Activated T-helper 1 cell treated with Interleukin-2 at 50 U/mL for 16 hours (primary cell): ENCODE measurements at regions not wholly inside any gene's neighbourhood (a gene's known extent, or its start where the extent isn't known, plus 50 kb on each side); places are given as distances from the start of the nearest gene placed in this dataset.
"Not testable (repeated sequence)": the region's sequence is repeated elsewhere in the genome, so short reads cannot be mapped to it uniquely, and the experiment has no call there.

Source experiments
- DNase-seq: peaks from one replicate; pipeline ENCODE4 v3.0.0-alpha.2; 2020; ENCODE audit warnings: low read depth

DNA sequence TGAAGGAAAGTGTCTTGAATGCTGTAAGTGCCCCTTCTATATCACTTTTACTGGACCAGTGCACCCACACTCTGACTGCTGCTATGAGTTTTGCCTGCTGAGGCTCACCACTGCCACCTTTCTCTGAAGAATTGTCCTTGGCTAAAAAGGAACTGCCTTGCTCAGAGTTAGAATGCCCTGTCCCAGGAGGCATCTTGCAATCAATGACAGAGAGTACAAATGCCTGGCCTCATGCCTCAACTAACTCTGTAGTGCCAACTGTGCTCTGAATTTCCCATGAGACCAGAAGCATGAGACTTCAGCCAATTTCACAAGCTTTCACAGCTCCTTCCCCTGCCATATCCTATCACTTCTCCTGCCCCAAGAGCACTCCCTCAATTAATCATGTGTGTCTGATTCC, 569.7 kb downstream of the ZNF608 start:
- DNase-seq = no peak

DNA sequence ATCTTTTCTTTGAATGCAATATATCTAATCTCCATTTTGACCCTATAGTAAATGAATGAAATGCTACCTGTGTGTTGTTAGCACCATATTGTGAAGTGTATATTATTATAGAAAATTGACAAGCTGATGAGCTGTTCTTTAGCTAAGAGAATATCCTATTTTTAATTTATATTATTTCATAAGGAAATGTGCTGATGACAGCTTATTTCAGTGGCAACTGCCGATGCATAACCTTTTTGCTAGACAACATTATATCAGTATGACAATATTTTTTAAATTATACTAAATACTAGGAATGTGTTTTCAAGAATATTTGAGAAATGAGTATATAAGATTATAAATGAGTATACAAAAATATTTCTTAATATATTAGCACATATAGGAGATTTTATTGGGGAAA, 573.1 kb downstream of the ZNF608 start:
- no peak for DNase-seq

DNA sequence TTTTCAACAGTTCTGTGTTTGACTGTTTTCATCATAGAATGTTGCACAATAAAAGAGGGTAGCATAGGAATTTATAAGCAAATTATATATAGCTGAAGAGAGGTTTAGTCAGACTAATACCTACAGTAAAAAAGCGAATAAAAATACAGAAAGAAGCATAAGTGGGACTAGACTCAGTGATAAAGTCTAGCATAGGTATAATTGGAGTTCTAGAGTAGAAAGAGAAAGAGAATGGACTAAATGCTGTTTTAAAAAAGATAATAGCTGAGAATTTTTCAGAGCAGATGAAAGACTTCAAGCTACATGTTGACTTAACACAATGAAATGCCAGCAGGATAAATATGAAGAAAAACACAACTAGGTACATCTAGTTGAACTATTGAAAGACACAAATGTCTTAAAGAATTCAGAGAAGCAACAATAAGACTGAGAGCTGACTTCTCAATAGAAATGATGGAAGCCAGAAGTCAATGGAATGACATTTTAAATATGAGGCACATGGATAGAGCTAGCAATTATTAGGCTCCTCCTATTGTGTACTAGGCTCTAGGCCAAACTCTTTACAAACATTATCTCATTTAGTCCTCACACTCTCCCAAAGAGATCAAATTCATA, 573.9 kb downstream of the ZNF608 start:
- DNase-seq = no peak

DNA sequence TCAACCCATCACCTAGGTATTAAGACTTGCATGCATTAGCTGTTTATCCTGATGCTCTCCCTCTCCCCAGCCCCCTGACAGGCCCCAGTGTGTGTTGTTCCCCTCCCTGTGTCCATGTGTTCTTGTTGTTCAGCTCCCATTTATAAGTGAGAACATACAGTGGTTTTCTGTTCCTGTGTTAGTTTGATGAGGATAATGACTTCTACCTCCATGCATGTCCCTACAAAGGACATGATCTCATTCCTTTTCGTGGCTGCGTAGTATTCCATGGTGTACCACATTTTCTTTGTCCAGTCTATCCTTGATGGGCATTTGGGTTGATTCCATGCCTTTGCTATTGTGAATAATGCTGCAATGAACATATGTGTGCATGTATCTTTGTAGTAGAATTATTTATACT, 578.3 kb downstream of the ZNF608 start:
- DNase-seq = not testable (repeated sequence)

DNA sequence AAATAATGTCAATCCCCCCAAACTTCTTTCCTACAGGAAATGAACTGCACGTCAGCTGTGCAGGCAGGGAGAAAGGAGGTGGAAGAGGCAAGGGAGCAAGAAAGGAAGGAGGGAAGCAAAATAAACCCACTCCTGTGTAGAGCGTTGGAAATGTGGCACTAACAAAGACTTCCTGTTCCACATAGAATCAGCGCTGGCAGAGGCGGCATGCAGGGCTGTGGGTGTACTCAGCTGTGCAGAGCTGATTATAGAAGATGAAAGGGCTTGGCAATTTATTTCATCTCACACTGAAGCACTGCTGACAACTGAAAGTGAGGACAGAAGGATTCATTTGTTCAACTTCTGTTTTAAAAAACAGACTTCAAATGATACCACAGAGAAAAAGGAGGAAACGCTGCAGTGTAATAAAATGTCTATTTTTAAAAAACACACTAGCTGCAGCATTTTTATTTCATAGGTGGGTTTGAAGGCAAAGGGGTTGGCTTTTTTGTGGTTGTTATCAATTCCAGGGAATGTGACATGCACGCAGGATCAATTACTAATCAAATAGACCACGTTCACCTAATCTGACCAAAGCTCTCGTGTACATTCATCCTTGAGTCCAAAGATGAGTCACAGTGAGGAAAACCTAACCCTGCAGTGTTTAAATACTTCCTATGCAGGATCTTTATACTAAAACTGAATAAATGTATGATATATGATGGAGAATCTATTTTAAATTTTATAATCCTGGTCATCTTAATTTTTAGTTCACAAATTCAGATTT, 583.5 kb downstream of the ZNF608 start:
- DNase-seq = no peak

DNA sequence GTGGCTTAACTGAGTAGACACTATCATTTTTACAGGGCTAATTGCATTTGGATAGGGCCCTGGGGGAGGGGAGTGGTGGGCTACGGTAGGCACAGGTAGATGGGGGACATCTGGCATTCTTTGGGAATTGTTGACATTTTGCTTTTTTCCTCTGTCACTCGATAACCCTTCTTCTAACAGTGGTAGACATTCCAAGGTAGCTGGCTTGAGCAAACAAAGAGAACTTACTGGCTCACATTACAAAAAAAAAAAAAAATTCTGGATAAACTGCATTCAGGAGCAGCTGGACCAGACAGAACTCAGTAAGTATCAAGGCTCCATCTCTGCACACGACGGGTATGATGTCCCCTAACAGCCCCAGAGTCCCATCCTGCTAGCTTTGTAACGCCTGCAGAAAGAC, 585.2 kb downstream of the ZNF608 start:
- no peak for DNase-seq

DNA sequence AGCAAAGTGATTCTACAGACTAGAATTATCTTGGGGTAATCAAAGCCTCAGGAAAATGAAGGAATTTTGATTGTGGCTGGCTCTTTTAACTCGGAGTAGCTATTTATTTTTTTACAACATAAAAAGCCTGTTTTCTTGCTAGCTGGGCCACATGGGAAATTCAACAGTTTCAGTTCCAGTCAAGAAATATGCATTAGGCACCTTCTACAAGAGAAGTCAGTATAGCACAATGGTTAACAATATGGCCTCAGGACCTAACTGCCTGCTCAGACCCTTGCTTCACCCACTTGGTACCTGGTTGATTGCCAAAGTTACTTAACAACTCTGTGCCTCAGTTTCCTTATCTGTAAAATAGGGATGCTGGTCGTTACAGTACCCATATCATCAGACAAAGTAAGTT, 586.2 kb downstream of the ZNF608 start:
- no peak for DNase-seq

DNA sequence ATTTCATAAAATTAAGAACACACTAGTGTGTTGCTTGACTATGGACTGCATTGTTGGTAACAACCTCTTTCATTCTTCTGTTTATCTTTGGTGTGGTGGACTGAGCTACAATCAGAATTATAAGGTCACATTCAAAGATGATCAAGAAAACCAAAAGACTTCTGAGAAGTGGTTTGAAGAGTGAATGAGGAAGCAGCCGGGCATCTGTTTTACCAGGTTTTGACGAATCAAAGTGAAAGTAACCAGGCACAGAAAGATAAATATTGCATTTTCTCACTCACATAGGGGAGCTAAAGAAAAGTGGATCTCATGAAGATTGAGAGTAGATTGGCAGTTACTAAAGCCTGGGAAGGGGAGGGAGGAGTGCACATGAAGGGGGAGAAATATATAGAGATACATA, 589.1 kb downstream of the ZNF608 start:
- DNase-seq = no peak

DNA sequence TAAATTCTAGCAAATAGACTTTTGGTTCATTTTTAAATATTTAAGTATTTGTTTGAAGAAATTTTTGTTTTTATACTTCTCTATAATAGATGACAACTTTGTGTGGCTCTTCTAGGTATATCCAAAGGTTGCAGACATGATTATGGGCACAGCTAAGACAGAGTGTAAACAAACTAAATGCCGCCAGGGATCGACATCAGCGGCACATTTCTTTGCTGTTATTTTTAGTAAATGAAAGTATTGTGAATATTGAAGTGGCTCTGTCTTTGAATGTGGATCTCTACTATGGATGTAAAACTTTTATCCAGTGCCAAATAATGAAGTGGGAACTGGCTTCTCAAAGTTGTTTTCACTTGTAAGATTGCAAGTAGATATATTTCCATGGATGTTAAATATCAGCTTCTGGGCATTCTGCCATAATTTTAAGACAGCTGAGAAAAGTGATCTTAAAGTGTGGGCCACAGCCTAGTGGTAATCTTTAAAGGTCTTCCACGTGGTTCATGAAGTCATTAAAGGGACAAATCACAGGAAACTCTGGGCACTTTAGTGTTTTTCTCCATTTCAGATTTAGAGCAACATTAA, 589.9 kb downstream of the ZNF608 start:
- no peak for DNase-seq

DNA sequence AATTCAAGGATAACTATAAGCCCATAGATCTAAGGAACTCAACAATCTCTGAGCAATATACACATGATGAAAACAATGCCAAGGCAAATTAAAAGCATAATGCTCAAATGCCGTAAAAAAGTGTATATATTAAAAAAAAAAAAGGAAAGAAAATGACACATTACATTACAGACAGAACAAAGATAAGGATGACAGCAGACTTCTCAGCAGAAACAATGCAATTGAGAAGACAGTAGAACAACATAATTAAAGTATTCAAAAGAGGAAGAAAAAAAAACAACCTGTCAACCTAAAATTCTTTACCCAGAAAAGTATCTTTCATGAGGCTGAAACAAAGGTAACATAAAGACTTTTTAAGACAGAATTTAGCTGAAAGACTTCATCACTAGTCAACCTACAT, 591.7 kb downstream of the ZNF608 start:
- DNase-seq = no peak

DNA sequence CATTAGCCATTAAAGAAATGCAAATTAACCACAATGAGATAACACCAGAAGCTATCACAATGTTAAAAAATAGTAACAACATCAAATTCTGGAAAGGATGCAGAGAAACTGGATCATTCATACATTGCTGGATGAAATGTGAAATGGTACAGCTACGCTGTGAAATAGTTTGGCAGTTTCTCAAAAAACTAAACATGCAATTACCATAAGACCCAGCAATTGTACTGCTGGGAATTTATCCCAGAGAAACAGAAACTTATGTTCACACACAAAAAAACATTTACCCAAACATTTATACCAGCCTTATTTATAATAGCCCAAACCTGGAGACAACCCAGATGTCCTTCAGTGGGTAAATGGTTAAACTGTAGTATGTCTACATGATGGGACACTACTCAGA, 592.9 kb downstream of the ZNF608 start:
- no peak for DNase-seq

DNA sequence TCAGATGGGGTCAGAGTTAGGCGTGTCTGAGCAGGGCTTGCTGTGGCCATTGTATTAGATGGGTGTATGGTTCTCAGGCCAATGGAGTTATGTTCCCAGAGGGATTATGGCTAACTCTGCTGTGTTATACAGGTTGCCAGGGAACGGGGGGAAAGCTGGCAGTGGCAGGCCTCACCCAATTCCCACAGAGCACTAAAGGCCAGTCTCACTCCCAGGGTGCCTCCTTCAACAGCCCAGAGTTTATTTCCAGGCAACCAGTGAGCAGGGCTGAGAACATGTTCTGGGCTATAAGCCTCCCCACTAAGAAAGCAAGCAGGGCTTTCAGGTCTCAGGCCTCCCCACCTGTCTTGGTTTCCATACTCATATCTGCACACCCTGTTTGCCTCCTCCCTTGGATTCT, 597.9 kb downstream of the ZNF608 start:
- DNase-seq = no peak

DNA sequence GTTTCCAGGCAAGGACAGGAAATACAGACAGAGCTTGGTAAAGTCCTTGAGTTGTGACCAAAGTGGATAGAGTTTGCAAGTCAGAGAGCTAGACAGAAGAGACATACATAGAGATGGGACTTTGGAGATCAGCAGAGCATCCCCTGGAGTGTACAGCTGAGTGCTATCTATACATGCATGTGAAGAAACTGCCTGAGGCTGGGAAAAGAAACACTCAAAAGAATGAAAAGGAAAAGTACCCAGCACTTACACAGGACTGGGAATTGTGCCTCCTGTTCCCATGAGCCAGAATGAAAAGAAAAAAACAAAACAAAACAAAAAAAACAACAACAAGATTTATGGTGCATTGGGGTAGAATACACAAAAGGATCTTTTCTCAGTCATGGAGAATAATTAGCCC, 606.4 kb downstream of the ZNF608 start:
- DNase-seq = no peak

DNA sequence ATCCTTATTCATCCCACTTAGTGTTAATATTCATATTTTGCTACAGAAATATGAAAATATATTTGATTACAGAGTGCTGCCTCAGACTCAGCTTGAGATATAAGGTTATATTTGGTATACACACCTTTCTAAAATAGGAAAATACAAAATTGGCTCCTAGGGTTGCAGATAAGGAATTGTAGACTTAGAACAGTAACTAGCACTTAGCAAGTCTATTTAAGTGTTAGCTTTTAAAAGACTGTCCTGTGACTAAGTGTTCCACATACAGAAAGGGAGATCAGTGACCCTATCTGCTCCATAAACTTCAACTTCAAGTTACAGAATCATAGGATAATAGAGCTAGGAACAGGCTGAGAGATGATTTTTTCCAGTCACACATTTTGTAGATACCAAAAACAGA, 607.0 kb downstream of the ZNF608 start:
- DNase-seq = no peak

DNA sequence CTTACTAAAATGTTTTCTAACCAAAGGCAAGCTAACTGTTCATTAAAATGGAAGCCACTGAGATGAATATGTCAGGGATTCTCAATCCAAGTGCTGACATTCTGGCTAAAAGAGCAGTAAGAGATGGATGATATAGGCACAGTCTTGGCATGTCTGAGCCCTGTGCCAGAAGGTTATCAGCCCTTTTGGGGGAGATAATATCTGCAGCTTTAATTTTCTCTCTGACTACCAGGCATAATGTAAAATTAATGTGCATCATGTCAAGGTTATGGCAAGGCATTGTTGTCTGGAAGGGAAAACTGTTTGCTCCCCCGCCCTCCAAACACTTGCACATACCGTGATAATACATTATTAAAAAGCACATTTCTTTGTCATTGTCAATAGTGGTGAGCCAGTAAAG, 609.8 kb downstream of the ZNF608 start:
- DNase-seq = no peak

DNA sequence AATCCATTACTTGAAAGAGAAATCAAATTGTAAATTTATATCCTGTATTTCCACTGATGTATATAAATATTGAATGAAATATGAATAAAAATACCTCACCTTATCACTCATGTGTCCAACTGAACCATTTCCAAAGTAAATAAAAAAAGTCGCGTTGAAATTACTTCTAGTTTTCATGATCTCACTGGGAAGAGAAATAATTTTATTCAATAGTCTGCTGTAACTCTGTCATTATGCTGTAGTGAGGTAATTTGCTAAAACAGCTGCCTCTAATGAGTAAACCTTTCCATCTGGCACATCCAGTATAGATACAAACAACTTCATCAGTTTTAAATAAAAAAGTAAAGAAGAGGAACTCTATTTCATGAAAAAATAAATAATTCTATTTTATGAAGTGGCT, 611.5 kb downstream of the ZNF608 start:
- no peak for DNase-seq

DNA sequence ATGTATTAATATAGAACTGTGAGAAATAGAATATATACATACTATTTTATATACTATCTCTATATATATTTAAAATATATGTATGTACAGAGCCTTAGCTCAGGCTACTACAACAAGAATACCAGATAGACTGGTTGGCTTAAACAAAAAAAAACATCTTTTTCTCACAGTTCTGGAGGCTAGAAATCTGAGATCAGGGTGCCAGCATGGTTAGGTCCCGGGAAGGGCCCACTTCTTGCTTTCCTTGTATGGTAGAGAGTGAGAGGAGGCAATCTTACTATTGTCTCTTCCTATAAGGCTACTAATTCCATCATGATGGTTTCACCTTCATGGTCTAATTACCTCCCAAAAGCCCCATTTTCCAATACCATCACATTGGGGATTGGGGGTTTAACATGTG, 613.0 kb downstream of the ZNF608 start:
- no peak for DNase-seq

DNA sequence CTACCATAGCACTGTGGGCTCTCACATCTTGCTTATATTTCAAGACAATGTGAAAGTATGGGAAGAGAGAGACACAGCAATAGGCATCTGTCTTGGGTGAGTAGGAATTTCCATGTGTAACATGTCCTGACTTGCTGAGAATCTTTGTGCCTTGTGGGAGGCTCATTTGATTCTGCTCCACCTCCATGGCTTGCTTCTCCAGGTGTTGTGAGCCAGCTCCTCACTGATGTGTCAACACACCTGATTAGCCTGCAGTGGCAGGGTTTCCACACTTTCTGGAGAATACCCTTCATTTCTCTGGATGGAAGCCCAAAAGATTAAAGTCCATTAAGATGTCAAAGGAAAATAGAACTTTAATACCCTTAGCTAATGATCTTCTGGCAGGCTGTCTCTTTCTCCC, 613.6 kb downstream of the ZNF608 start:
- DNase-seq = no peak

DNA sequence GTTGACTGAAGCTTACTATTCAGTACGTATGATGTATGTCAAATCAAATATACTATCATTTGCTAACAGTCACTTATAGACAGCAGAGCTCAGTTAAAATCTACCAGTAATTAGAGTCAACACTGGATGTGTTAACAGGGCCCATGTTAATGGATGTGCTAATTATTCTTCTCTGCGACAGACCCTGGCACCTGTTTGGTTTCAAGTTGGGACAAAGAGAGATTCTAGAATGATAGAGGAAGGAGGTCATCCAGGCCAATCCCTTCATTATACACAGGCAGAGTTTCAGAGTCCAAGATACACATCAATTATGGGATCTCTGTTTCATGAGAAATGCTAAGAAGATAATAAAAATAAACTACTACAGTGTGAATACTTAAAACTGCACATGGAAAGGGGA, 615.0 kb downstream of the ZNF608 start:
- DNase-seq = no peak

DNA sequence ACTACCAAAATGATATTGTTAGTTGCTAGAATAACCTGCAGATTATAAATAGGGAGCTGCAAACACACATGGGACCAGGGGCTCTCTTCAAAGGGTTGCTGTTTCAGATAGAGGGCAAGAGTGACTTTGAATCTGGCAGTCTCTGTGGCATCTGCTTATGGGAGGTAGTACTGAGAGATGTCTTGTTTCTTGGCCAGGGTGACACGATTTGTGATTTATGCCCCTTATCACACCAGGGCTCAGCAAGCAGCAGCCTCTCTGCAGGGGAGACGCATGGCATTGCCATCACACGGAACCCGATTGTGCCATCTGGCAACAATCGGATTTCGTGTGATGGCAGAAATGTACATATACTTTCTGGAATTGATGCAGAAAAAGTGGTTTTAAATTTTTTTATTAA, 615.6 kb downstream of the ZNF608 start:
- no peak for DNase-seq

DNA sequence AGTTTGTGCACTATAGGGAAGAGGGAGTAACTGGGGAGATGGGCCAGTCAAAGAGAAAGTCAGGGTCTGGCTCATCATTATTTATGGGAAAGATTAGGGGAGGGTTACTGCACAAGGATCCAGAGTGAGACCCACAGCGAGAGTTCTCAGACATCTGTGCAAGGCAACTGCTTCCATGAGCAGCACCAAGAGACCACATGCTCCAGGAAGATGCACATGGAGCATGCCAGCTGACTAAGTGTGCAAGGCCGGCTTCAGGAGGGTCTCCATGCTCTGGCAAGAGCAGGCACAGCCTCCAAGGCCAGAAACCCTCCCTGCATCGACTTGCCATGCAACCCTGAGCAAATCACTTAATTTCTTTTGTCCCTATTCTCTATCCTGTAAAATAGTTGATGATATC, 616.9 kb downstream of the CSNK1G3 start:
- DNase-seq = no peak

DNA sequence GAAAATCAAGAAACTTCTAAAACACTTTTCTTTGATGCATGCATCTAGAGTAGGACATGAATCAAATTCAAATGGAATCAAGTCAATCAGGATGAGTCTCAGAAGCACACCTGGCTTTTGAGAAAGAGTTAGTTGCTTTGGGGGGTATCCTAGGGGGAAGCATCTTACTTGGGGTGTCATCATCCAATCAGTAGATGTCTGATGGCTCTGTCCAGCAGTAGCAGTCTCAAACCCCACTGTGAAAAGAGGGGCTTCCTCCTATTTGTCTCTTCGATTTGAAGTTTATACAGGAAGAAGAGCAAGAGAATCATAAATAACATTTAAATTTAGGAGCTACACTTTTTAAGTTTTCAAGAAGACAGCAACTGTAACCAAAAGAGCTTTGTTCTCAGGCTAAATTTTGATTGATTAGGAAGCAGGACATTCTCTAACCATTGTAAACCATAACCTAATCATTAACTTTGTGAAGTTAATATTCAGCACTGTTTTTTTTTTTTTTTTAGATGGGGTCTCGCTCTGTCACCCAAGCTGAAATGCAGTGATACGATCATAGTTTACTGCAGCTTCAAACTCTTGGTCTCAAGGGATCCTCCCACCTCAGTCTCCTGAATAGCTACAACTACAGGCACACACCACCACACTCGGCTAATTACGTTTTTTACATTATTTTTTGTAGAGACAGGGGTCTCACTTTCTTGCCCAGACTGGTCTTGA, 614.7 kb downstream of the CSNK1G3 start:
- DNase-seq = no peak

DNA sequence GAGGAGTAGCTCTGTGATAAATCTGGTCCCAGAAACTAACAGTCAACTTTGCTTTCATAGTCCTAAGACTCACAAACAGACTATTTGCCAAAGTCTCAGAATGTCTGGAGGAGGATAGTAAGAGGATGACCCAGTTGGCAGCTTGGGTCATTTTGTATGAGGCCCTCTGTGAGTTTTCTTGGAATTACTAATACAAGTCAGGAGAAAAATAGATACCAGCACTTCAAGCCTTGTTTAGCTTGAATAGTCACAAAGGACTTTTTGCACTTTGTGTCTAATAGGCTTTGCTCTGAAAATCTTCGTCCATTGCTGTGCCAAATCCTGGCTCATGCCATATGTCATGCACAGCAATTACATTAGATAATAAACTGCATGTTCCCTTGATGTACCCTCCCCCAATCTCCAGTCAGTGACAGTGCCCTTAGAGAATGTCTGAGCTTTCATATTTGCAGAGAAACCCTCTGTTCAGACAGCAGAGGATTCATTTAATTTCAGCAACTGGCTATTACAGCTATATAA, 612.8 kb downstream of the CSNK1G3 start:
- no peak for DNase-seq
